ENCODE measurements at regions not wholly inside any gene's neighbourhood (a gene's known extent, or its start where the extent isn't known, plus 50 kb on each side); places are given as distances from the start of the nearest gene placed in this dataset.
A peak's percentile ranks its signal among the peaks of the same experiment; 100 is the strongest.

GRCh38 chr2:12416600-12416999 is 300.1 kb upstream of the TRIB2 start:
- Histone ChIP-seq H3K9me2 (ENCODE audit: insufficient read depth) (no peaks in the 10 kb centered on the region), H3K4me1 (ENCODE audit: control insufficient read depth in 1 of 2, insufficient read depth in 2 of 2, low read length in 2 of 2) (no peaks in the 10 kb centered on the region), H3K9me3 (ENCODE audit: control insufficient read depth in 1 of 2, insufficient read depth in 1 of 2, low read depth in 1 of 2, low read length in 2 of 2) (no peaks in the 10 kb centered on the region), H3K9ac (ENCODE audit: low read length) (no peak overlapping the region), H3K4me3 (replicated peaks in 1 of 2; ENCODE audit: low read depth in 1 of 2, low read length in 2 of 2) (no peak overlapping the region), H3K4me2 (ENCODE audit: low read length) (no peak overlapping the region), H3K79me2 (ENCODE audit: insufficient read depth, low read length) (no peaks in the 10 kb centered on the region), H4K20me1 (ENCODE audit: insufficient read depth) (no peaks in the 10 kb centered on the region), H3K27me3 (ENCODE audit: insufficient read depth, low read length) (no peaks in the 10 kb centered on the region), H3K36me3 (ENCODE audit: control insufficient read depth in 1 of 2, insufficient read depth in 2 of 2, low read length in 2 of 2) (no peaks in the 10 kb centered on the region), H2AFZ (ENCODE audit: low read depth, low read length, poor library complexity, severe bottlenecking) (no peak overlapping the region), H3K27ac (ENCODE audit: low read depth, low read length) (no peak overlapping the region)
- BruUV-seq (replicated peaks), result no TSS peak
- CTCF ChIA-PET, result interaction anchor here (1.1 kb wide), 1 partner anchor 590 kb away, joined by 4 read pairs; no protein-coding TSS in a partner anchor
- TF ChIP-seq RAD21 (IDR thresholded peaks at IDR 0.05; ENCODE audit: low read depth), result peak; percentile 59
- TF ChIP-seq, protein P1, sequence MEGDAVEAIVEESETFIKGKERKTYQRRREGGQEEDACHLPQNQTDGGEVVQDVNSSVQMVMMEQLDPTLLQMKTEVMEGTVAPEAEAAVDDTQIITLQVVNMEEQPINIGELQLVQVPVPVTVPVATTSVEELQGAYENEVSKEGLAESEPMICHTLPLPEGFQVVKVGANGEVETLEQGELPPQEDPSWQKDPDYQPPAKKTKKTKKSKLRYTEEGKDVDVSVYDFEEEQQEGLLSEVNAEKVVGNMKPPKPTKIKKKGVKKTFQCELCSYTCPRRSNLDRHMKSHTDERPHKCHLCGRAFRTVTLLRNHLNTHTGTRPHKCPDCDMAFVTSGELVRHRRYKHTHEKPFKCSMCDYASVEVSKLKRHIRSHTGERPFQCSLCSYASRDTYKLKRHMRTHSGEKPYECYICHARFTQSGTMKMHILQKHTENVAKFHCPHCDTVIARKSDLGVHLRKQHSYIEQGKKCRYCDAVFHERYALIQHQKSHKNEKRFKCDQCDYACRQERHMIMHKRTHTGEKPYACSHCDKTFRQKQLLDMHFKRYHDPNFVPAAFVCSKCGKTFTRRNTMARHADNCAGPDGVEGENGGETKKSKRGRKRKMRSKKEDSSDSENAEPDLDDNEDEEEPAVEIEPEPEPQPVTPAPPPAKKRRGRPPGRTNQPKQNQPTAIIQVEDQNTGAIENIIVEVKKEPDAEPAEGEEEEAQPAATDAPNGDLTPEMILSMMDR (IDR thresholded peaks at IDR 0.05 in 2 of 3, conservative IDR thresholded peaks at IDR 0.05 in 1 of 3; ENCODE audit: borderline replicate concordance in 1 of 3, insufficient read depth in 1 of 3, low read depth in 2 of 3, low read length in 2 of 3), result peak; percentile 35 to 44 (median 44); a peak in 4 of 6 replicates
- no peak for TF ChIP-seq POLR2A (IDR thresholded peaks at IDR 0.05; ENCODE audit: borderline replicate concordance, extremely low read depth, insufficient read depth, insufficient read length)
- POLR2A ChIA-PET, result no interaction called here
- intact Hi-C loops (cut with micrococcal nuclease), result loop anchor here (1.0 kb wide), 1 partner anchor 300 kb away; the partner anchor contains the start of gene TRIB2
- ATAC-seq (peak; percentile 65), DNase-seq (ENCODE audit: low read depth, low spot score) (no peak)
- RAD21 ChIA-PET (ENCODE audit: low non-redundant PET in 1 of 2, low total read pairs in 2 of 2, uncharacterized antibody in 2 of 2, unreplicated experiment in 2 of 2), result interaction anchor here in 1 of 2 experiments (0.6 kb wide), 1 partner anchor 300 kb away, joined by 3 read pairs; the partner anchor contains the start of gene TRIB2

- ATAC-seq (no peak), DNase-seq (ENCODE audit: low read depth, low spot score) (no peak)
- Histone ChIP-seq H3K9ac (ENCODE audit: low read length) (no peak overlapping the region), H2AFZ (ENCODE audit: low read depth, low read length, poor library complexity, severe bottlenecking) (no peak overlapping the region), H3K27me3 (ENCODE audit: insufficient read depth, low read length) (no peaks in the 10 kb centered on the region), H3K27ac (ENCODE audit: low read depth, low read length) (no peak overlapping the region), H4K20me1 (ENCODE audit: insufficient read depth) (no peaks in the 10 kb centered on the region), H3K9me3 (ENCODE audit: control insufficient read depth in 1 of 2, insufficient read depth in 1 of 2, low read depth in 1 of 2, low read length in 2 of 2) (no peaks in the 10 kb centered on the region), H3K36me3 (ENCODE audit: control insufficient read depth in 1 of 2, insufficient read depth in 2 of 2, low read length in 2 of 2) (no peaks in the 10 kb centered on the region), H3K4me3 (replicated peaks in 1 of 2; ENCODE audit: low read depth in 1 of 2, low read length in 2 of 2) (no peak overlapping the region), H3K4me1 (ENCODE audit: control insufficient read depth in 1 of 2, insufficient read depth in 2 of 2, low read length in 2 of 2) (no peaks in the 10 kb centered on the region), H3K4me2 (ENCODE audit: low read length) (no peak overlapping the region), H3K9me2 (ENCODE audit: insufficient read depth) (no peaks in the 10 kb centered on the region), H3K79me2 (ENCODE audit: insufficient read depth, low read length) (no peaks in the 10 kb centered on the region)
- BruUV-seq (replicated peaks), result no TSS peak
- ChIA-PET CTCF (no interaction called here), RAD21 (ENCODE audit: low non-redundant PET in 1 of 2, low total read pairs in 2 of 2, uncharacterized antibody in 2 of 2, unreplicated experiment in 2 of 2) (no interaction called here), POLR2A (no interaction called here)
- intact Hi-C loops (cut with micrococcal nuclease), result no loop called here
- TF ChIP-seq ZNF274 (IDR thresholded peaks at IDR 0.05; ENCODE audit: low read depth, low read length) (no peak), SIN3A (IDR thresholded peaks at IDR 0.05; ENCODE audit: low read depth) (no peak), SP1 (IDR thresholded peaks at IDR 0.05; ENCODE audit: low read depth) (no peak), ATF3 (IDR thresholded peaks at IDR 0.05) (no peak), TCF7L2 (IDR thresholded peaks at IDR 0.05; ENCODE audit: borderline replicate concordance, extremely low read depth, insufficient read depth, insufficient read length) (no peak), EGR1 (IDR thresholded peaks at IDR 0.05; ENCODE audit: low read depth) (no peak)
- TF ChIP-seq, protein P2, sequence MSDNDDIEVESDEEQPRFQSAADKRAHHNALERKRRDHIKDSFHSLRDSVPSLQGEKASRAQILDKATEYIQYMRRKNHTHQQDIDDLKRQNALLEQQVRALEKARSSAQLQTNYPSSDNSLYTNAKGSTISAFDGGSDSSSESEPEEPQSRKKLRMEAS (IDR thresholded peaks at IDR 0.05), result no peak
- TF ChIP-seq, protein P3, sequence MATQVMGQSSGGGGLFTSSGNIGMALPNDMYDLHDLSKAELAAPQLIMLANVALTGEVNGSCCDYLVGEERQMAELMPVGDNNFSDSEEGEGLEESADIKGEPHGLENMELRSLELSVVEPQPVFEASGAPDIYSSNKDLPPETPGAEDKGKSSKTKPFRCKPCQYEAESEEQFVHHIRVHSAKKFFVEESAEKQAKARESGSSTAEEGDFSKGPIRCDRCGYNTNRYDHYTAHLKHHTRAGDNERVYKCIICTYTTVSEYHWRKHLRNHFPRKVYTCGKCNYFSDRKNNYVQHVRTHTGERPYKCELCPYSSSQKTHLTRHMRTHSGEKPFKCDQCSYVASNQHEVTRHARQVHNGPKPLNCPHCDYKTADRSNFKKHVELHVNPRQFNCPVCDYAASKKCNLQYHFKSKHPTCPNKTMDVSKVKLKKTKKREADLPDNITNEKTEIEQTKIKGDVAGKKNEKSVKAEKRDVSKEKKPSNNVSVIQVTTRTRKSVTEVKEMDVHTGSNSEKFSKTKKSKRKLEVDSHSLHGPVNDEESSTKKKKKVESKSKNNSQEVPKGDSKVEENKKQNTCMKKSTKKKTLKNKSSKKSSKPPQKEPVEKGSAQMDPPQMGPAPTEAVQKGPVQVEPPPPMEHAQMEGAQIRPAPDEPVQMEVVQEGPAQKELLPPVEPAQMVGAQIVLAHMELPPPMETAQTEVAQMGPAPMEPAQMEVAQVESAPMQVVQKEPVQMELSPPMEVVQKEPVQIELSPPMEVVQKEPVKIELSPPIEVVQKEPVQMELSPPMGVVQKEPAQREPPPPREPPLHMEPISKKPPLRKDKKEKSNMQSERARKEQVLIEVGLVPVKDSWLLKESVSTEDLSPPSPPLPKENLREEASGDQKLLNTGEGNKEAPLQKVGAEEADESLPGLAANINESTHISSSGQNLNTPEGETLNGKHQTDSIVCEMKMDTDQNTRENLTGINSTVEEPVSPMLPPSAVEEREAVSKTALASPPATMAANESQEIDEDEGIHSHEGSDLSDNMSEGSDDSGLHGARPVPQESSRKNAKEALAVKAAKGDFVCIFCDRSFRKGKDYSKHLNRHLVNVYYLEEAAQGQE (IDR thresholded peaks at IDR 0.05; ENCODE audit: low read depth), result no peak
- TF ChIP-seq, protein P4, sequence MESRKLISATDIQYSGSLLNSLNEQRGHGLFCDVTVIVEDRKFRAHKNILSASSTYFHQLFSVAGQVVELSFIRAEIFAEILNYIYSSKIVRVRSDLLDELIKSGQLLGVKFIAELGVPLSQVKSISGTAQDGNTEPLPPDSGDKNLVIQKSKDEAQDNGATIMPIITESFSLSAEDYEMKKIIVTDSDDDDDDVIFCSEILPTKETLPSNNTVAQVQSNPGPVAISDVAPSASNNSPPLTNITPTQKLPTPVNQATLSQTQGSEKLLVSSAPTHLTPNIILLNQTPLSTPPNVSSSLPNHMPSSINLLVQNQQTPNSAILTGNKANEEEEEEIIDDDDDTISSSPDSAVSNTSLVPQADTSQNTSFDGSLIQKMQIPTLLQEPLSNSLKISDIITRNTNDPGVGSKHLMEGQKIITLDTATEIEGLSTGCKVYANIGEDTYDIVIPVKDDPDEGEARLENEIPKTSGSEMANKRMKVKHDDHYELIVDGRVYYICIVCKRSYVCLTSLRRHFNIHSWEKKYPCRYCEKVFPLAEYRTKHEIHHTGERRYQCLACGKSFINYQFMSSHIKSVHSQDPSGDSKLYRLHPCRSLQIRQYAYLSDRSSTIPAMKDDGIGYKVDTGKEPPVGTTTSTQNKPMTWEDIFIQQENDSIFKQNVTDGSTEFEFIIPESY (IDR thresholded peaks at IDR 0.05; ENCODE audit: extremely low read depth, insufficient replicate concordance, low read length), result no peak
Measured at GRCh38 chr2:12417786-12418185, 298.9 kb upstream of the TRIB2 start.
